ENCODE measurements at regions not wholly inside any gene's neighbourhood (a gene's known extent, or its start where the extent isn't known, plus 50 kb on each side); places are given as distances from the start of the nearest gene placed in this dataset.

- in situ Hi-C loops (cut with HindIII; ENCODE audit: low pct_ligation_motif_present, low sequenced_read_pairs): no loop called here
- Histone ChIP-seq H3K36me3 (replicated peaks) (no peaks in the 10 kb centered on the region), H3K27ac (no peak overlapping the region), H3K4me3 (ENCODE audit: low read depth, low read length) (no peak overlapping the region), H3K27me3 (replicated peaks) (no peaks in the 10 kb centered on the region)
- no peak for TF ChIP-seq CTCF (IDR thresholded peaks at IDR 0.05; ENCODE audit: low read depth, low read length, missing control alignments)
- DNase-seq: no peak
These were observed 218.1 kb upstream of the RTL1 start for GRCh38 chr14:101121508-101122139.

GRCh38 chr14:101122237-101123141 lies 219.0 kb upstream of the RTL1 start:
- Histone ChIP-seq H3K4me3 (ENCODE audit: low read depth, low read length) (no peak overlapping the region), H3K27me3 (replicated peaks) (no peaks in the 10 kb centered on the region), H3K27ac (no peak overlapping the region), H3K36me3 (replicated peaks) (no peaks in the 10 kb centered on the region)
- TF ChIP-seq CTCF (IDR thresholded peaks at IDR 0.05; ENCODE audit: low read depth, low read length, missing control alignments): no peak
- DNase-seq: no peak
- in situ Hi-C loops (cut with HindIII; ENCODE audit: low pct_ligation_motif_present, low sequenced_read_pairs): no loop called here

- in situ Hi-C loops (cut with HindIII; ENCODE audit: low pct_ligation_motif_present, low sequenced_read_pairs): no loop called here
- no peak for DNase-seq
These were observed 220.3 kb upstream of the RTL1 start for GRCh38 chr14:101123618-101124510.

GRCh38 chr14:101124815-101125214 lies 221.3 kb upstream of the RTL1 start:
- Histone ChIP-seq H3K27me3 (replicated peaks) (no peaks in the 10 kb centered on the region), H3K27ac (no peak overlapping the region), H3K4me3 (ENCODE audit: low read depth, low read length) (no peak overlapping the region), H3K36me3 (replicated peaks) (no peaks in the 10 kb centered on the region)
- TF ChIP-seq CTCF (IDR thresholded peaks at IDR 0.05; ENCODE audit: low read depth, low read length, missing control alignments): no peak
- in situ Hi-C loops (cut with HindIII; ENCODE audit: low pct_ligation_motif_present, low sequenced_read_pairs): no loop called here
- no peak for DNase-seq

More at GRCh38 chr14:101123618-101124510, 220.3 kb upstream of the RTL1 start:
- H3K27me3 ChIP-seq (replicated peaks): no peaks in the 10 kb centered on the region
- no peak overlapping the region for H3K4me3 ChIP-seq (ENCODE audit: low read depth, low read length)
- TF ChIP-seq CTCF (IDR thresholded peaks at IDR 0.05; ENCODE audit: low read depth, low read length, missing control alignments): no peak
- no peak overlapping the region for H3K27ac ChIP-seq
- H3K36me3 ChIP-seq (replicated peaks): no peaks in the 10 kb centered on the region

GRCh38 chr14:101125313-101125712 lies 221.8 kb upstream of the RTL1 start:
- in situ Hi-C loops (cut with HindIII; ENCODE audit: low pct_ligation_motif_present, low sequenced_read_pairs): no loop called here

More at GRCh38 chr14:101125313-101125712, 221.8 kb upstream of the RTL1 start:
- DNase-seq: no peak
- Histone ChIP-seq H3K27ac (no peak overlapping the region), H3K4me3 (ENCODE audit: low read depth, low read length) (no peak overlapping the region), H3K36me3 (replicated peaks) (no peaks in the 10 kb centered on the region), H3K27me3 (replicated peaks) (no peaks in the 10 kb centered on the region)
- TF ChIP-seq CTCF (IDR thresholded peaks at IDR 0.05; ENCODE audit: low read depth, low read length, missing control alignments): no peak

Measured in brain microvascular endothelial cell (primary cell).